ENCODE measurements at regions not wholly inside any gene's neighbourhood (a gene's known extent, or its start where the extent isn't known, plus 50 kb on each side); places are given as distances from the start of the nearest gene placed in this dataset.

GRCh38 chr15:77543159-77543882 lies 89.4 kb downstream of the LINGO1 start (continued):
- TF ChIP-seq MGA (IDR thresholded peaks at IDR 0.05) (peak; percentile 41; the same call in 1 of the 2 replicates), HEY1 (CRISPR knock-in tag; IDR thresholded peaks at IDR 0.05; ENCODE audit: borderline replicate concordance) (no peak), SNRNP70 (optimal IDR thresholded peaks at IDR 0.05; ENCODE audit: low read depth, low read length) (no peak), LARP7 (IDR thresholded peaks at IDR 0.05) (no peak), SNIP1 (IDR thresholded peaks at IDR 0.05; ENCODE audit: low read depth) (no peak), KLF1 (tag; IDR thresholded peaks at IDR 0.05) (no peak), CBX8 (IDR thresholded peaks at IDR 0.05; ENCODE audit: borderline replicate concordance, extremely low read depth, low read depth, low read length, poor library complexity, severe bottlenecking) (no peak), HOMEZ (CRISPR knock-in tag; IDR thresholded peaks at IDR 0.05) (no peak), ZEB2 (IDR thresholded peaks at IDR 0.05) (peak; percentile 69), TFAM (CRISPR knock-in tag; conservative IDR thresholded peaks at IDR 0.05) (no peak), FOXP1 (CRISPR knock-in tag; IDR thresholded peaks at IDR 0.05) (no peak; the same call in 1 of the 2 replicates), ZNF239 (CRISPR knock-in tag; IDR thresholded peaks at IDR 0.05) (peak; percentile 76), SOX6 (IDR thresholded peaks at IDR 0.05) (no peak), PKNOX1 (IDR thresholded peaks at IDR 0.05) (no peak), PRPF4 (IDR thresholded peaks at IDR 0.05; ENCODE audit: insufficient read depth, low read depth, low read length, poor library complexity, severe bottlenecking) (no peak)

All from K562 (cell line).